ENCODE measurements at regions not wholly inside any gene's neighbourhood (a gene's known extent, or its start where the extent isn't known, plus 50 kb on each side); places are given as distances from the start of the nearest gene placed in this dataset.

DNA sequence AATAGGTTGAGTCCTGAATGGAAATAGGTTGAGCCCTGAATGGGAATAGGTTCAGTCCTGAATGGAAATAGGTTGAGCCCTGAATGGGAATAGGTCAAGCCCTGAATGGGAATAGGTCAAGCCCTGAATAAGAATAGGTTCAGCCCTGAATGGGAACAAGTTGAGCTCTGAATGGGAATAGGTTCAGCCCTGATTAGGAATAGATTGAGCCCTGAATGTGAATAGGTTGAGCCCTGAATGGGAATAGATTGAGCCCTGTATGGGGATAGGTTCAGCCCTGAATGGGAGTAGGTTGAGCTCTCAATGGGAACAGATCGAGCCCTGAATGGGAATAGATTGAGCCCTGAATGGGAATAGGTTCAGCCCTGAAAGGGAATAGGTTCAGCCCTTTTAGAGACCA, 590.8 kb upstream of the ADAMTS16 start:
- TF ChIP-seq, protein P1, sequence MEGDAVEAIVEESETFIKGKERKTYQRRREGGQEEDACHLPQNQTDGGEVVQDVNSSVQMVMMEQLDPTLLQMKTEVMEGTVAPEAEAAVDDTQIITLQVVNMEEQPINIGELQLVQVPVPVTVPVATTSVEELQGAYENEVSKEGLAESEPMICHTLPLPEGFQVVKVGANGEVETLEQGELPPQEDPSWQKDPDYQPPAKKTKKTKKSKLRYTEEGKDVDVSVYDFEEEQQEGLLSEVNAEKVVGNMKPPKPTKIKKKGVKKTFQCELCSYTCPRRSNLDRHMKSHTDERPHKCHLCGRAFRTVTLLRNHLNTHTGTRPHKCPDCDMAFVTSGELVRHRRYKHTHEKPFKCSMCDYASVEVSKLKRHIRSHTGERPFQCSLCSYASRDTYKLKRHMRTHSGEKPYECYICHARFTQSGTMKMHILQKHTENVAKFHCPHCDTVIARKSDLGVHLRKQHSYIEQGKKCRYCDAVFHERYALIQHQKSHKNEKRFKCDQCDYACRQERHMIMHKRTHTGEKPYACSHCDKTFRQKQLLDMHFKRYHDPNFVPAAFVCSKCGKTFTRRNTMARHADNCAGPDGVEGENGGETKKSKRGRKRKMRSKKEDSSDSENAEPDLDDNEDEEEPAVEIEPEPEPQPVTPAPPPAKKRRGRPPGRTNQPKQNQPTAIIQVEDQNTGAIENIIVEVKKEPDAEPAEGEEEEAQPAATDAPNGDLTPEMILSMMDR (IDR thresholded peaks at IDR 0.05) = no peak
- TF ChIP-seq POLR2A (IDR thresholded peaks at IDR 0.05) = no peak

Measured in Peyer's patch (tissue), 4 donors.